ENCODE measurements at regions not wholly inside any gene's neighbourhood (a gene's known extent, or its start where the extent isn't known, plus 50 kb on each side); places are given as distances from the start of the nearest gene placed in this dataset.

DNA sequence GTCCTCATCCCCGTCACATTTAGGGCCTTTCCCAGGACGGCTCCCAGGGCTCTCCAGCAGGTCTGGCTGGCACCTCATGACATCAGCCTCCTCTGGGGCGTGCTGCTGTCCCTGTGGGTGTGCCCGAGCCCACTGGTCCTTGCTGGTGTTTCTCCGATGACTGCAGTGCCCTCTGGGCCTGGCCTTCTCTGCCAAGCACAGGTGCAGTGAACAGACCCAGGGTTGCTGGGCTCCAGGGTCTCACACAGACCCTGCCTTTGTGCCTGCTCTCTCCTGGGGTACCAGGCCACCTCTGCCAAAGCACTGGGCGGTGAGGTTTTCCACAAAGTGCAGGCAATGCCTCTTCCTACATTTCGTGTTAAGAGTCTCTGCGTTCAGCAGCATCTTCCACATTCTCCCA is 246.1 kb downstream of the ACKR3 start:
- H3K27me3 ChIP-seq (ENCODE audit: control insufficient read depth in 1 of 2, insufficient read depth in 2 of 2, low read length in 2 of 2), result no peaks in the 10 kb centered on the region
- no peak overlapping the region for H3K9ac ChIP-seq (ENCODE audit: low read length)
- no peaks in the 10 kb centered on the region for H3K36me3 ChIP-seq (ENCODE audit: insufficient read depth, low read length)
- H3K4me3 ChIP-seq (ENCODE audit: low read depth in 1 of 2, low read length in 2 of 2), result no peak overlapping the region
- H3K9me3 ChIP-seq (ENCODE audit: low read length), result no peaks in the 10 kb centered on the region
- H3K4me1 ChIP-seq (ENCODE audit: insufficient read depth, low read length), result no peaks in the 10 kb centered on the region
- H3K27ac ChIP-seq (ENCODE audit: low read depth, low read length), result no peak overlapping the region

DNA sequence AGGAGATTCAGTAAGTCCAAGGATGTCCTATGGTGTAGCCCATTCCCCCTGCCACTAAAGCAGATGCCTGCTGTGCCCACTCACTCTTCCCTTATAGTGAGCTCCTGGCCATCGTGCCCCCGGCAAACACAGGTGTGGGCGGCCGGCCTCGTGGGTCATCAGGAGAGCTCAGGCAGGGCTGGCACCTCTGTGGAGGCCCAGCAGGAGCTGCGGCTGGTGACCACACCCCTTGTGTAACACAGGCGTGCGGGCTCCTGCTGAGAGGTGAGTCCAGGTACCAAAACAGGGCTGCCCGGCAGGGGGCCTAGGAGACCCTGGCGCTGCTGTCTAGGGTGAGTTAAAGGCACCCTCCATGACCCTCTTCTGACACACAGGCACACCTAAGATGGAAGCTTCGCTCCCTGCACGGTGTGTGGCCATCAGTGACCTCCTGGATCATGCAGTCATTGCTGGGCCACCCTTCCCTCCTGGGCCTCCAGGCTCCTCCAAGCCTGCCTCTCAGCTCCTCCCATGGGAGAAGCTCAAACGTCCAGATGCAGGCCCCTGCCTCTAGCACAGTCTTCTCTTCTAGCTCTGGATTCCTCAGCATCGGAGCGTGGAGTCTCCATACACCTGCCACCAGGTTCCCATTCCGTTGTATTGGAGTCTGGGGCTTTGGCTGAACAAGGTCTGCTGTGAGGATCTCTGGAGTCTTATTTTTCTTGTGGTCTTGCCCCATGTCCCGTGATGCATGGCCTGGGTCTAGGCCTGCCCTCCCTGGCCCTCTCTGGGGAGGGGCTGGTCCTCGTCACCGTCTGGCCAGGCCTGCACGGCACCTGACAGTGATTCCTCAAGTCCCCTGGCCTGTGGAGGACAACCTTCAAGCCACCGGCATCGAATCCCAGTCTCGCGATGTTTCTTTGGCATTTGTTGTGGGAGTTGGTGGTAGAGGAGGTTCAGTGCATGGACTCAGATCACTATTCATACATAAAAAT is 246.9 kb downstream of the ACKR3 start:
- Histone ChIP-seq H3K4me1 (ENCODE audit: insufficient read depth, low read length) (no peaks in the 10 kb centered on the region), H3K9me3 (ENCODE audit: low read length) (no peaks in the 10 kb centered on the region), H3K4me3 (ENCODE audit: low read depth in 1 of 2, low read length in 2 of 2) (no peak overlapping the region), H3K9ac (ENCODE audit: low read length) (no peak overlapping the region), H3K27me3 (ENCODE audit: control insufficient read depth in 1 of 2, insufficient read depth in 2 of 2, low read length in 2 of 2) (no peaks in the 10 kb centered on the region), H3K36me3 (ENCODE audit: insufficient read depth, low read length) (no peaks in the 10 kb centered on the region), H3K27ac (ENCODE audit: low read depth, low read length) (no peak overlapping the region)

DNA sequence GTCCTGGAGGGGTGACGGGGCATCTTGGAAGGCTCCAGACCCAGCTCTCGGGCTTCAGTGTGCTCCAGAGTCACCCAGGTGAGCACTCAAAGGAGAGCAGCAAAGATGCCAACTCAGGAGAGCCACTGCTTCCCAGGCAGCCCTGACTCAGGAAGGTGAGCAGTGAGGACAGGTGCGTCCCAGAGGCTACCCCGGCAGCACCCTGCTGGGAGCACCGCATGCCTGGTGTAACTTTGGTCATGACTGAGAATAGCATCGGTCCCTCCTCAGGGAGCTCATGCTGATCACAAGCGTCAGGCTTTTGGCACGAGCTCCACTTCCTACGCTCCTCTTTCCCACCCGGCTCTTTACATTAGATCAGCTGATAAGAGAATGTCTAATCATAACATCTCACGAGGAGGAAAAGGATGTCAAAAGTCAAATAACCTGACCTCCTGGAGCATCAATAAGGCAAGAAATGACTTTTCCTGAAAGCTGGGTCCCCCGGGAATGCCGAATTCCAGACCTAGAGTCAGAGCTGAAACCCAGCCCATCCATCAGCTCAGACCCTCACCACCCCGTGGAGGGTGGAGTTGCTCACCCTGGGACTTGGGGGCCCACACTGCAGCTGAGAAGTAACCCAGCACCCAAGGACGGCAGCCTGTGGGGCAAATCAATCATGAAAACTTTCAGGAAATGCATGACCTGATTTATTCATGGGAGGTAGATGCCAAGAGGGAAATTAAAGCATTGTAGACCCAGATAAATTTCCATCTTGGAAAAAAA is 248.8 kb downstream of the ACKR3 start:
- Histone ChIP-seq H3K27me3 (ENCODE audit: control insufficient read depth in 1 of 2, insufficient read depth in 2 of 2, low read length in 2 of 2) (no peaks in the 10 kb centered on the region), H3K36me3 (ENCODE audit: insufficient read depth, low read length) (no peaks in the 10 kb centered on the region), H3K9ac (ENCODE audit: low read length) (no peak overlapping the region), H3K27ac (ENCODE audit: low read depth, low read length) (no peak overlapping the region), H3K9me3 (ENCODE audit: low read length) (no peaks in the 10 kb centered on the region), H3K4me1 (ENCODE audit: insufficient read depth, low read length) (no peaks in the 10 kb centered on the region), H3K4me3 (ENCODE audit: low read depth in 1 of 2, low read length in 2 of 2) (no peak overlapping the region)

DNA sequence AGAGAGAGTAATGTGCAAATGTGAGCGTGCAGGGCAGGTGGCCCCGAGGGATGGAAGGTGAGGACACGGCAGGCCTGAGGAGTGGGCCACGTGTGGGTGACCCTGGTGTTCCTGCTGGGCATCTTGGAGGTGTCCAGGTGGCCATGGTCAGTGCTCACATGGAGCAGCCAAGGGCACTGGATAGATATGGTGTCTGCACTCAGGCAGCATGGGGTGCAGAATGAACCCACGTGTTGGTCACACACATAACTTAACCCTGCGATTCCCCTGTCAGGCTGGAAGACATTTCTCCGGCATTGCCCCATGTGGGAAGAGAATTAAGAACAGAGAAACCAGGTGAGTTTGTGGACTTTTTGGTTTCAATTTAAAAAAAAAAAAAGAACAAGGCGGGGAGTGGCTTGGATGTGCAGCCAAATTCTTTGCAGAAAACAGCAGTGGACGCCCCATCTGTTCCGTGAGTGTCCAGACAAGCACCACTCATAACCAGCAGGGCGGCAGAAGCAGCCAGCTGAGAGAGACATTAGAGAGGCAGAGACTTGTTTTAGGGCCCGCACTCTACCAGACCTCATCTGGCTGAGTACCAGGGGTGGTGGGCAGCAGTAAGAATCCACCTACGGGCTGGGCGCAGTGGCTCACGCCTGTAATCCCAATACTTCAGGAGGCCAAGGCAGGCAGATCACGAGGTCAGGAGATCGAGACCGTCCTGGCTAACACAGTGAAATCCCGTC is 249.8 kb downstream of the ACKR3 start:
- no peaks in the 10 kb centered on the region for H3K9me3 ChIP-seq (ENCODE audit: low read length)
- H3K4me3 ChIP-seq (ENCODE audit: low read depth in 1 of 2, low read length in 2 of 2), result no peak overlapping the region
- no peaks in the 10 kb centered on the region for H3K36me3 ChIP-seq (ENCODE audit: insufficient read depth, low read length)
- H3K9ac ChIP-seq (ENCODE audit: low read length), result no peak overlapping the region
- no peak overlapping the region for H3K27ac ChIP-seq (ENCODE audit: low read depth, low read length)
- no peaks in the 10 kb centered on the region for H3K4me1 ChIP-seq (ENCODE audit: insufficient read depth, low read length)
- H3K27me3 ChIP-seq (ENCODE audit: control insufficient read depth in 1 of 2, insufficient read depth in 2 of 2, low read length in 2 of 2), result no peaks in the 10 kb centered on the region

DNA sequence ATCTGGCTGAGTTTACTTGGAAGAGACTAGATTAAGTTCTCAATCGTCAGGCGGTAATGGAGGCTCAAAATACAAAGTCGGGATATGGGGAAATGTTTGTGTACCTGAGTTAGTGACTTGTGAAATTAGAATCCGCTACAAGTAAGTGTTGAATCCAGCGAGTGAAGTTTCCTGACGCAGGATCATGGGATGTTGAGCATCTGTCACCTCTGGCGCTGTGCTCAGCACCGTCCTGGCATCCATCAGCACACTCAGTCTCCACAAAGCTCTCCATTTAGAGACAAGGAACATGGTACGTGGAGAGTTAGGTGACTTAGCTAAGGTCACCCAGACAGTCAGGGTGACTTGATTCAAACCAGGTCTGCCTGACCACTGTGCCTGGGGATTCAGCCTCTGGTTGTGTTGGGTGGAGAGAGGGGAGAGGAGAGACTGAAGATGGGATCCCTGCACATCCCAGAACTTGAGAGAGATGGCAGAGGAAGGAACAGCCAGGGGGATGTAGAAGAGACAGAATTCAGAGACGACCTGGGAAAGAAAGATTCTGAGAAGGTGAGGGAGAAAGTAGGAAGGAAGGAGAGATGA is 251.2 kb downstream of the ACKR3 start:
- Histone ChIP-seq H3K4me3 (ENCODE audit: low read depth in 1 of 2, low read length in 2 of 2) (no peak overlapping the region), H3K4me1 (ENCODE audit: insufficient read depth, low read length) (no peaks in the 10 kb centered on the region), H3K36me3 (ENCODE audit: insufficient read depth, low read length) (no peaks in the 10 kb centered on the region), H3K9ac (ENCODE audit: low read length) (no peak overlapping the region), H3K27me3 (ENCODE audit: control insufficient read depth in 1 of 2, insufficient read depth in 2 of 2, low read length in 2 of 2) (no peaks in the 10 kb centered on the region), H3K9me3 (ENCODE audit: low read length) (no peaks in the 10 kb centered on the region), H3K27ac (ENCODE audit: low read depth, low read length) (no peak overlapping the region)

- Histone ChIP-seq H3K4me1 (ENCODE audit: insufficient read depth, low read length) (no peaks in the 10 kb centered on the region), H3K27ac (ENCODE audit: low read depth, low read length) (no peak overlapping the region), H3K9ac (ENCODE audit: low read length) (no peak overlapping the region), H3K9me3 (ENCODE audit: low read length) (no peaks in the 10 kb centered on the region), H3K36me3 (ENCODE audit: insufficient read depth, low read length) (no peaks in the 10 kb centered on the region), H3K27me3 (ENCODE audit: control insufficient read depth in 1 of 2, insufficient read depth in 2 of 2, low read length in 2 of 2) (no peaks in the 10 kb centered on the region), H3K4me3 (ENCODE audit: low read depth in 1 of 2, low read length in 2 of 2) (no peak overlapping the region)
Measured at GRCh38 chr2:236823041-236823629, 253.5 kb downstream of the ACKR3 start.

- Histone ChIP-seq H3K27ac (ENCODE audit: low read depth, low read length) (no peak overlapping the region), H3K36me3 (ENCODE audit: insufficient read depth, low read length) (no peaks in the 10 kb centered on the region), H3K9me3 (ENCODE audit: low read length) (no peaks in the 10 kb centered on the region)
Measured at GRCh38 chr2:236823963-236824362, 254.3 kb downstream of the ACKR3 start.

DNA sequence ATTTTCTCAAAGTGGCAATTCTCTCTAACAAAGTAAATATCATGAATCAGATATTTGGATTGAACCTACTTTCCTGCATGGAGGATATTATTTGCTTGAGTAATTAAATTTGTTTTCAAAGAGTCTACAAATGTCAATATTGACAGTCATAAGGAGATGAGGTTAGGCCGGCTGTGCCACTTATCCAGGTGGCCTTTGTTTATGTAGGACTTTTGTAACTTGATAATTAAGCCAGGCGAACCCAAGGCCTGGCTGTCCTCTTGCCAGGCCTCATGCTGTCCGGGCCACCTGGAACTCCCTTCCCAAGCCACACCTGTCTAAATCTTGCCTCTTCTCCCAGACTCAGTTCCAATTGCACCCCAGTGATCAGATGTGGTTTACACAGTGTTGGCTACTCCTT is 255.2 kb downstream of the ACKR3 start:
- no peaks in the 10 kb centered on the region for H3K4me1 ChIP-seq (ENCODE audit: insufficient read depth, low read length)
- no peak overlapping the region for H3K9ac ChIP-seq (ENCODE audit: low read length)
- no peaks in the 10 kb centered on the region for H3K9me3 ChIP-seq (ENCODE audit: low read length)
- H3K27ac ChIP-seq (ENCODE audit: low read depth, low read length), result no peak overlapping the region
- H3K36me3 ChIP-seq (ENCODE audit: insufficient read depth, low read length), result no peaks in the 10 kb centered on the region
- no peak overlapping the region for H3K4me3 ChIP-seq (ENCODE audit: low read depth in 1 of 2, low read length in 2 of 2)
- no peaks in the 10 kb centered on the region for H3K27me3 ChIP-seq (ENCODE audit: control insufficient read depth in 1 of 2, insufficient read depth in 2 of 2, low read length in 2 of 2)

More at GRCh38 chr2:236823963-236824362, 254.3 kb downstream of the ACKR3 start:
- no peaks in the 10 kb centered on the region for H3K27me3 ChIP-seq (ENCODE audit: control insufficient read depth in 1 of 2, insufficient read depth in 2 of 2, low read length in 2 of 2)
- no peak overlapping the region for H3K4me3 ChIP-seq (ENCODE audit: low read depth in 1 of 2, low read length in 2 of 2)
- no peaks in the 10 kb centered on the region for H3K4me1 ChIP-seq (ENCODE audit: insufficient read depth, low read length)
- no peak overlapping the region for H3K9ac ChIP-seq (ENCODE audit: low read length)

DNA sequence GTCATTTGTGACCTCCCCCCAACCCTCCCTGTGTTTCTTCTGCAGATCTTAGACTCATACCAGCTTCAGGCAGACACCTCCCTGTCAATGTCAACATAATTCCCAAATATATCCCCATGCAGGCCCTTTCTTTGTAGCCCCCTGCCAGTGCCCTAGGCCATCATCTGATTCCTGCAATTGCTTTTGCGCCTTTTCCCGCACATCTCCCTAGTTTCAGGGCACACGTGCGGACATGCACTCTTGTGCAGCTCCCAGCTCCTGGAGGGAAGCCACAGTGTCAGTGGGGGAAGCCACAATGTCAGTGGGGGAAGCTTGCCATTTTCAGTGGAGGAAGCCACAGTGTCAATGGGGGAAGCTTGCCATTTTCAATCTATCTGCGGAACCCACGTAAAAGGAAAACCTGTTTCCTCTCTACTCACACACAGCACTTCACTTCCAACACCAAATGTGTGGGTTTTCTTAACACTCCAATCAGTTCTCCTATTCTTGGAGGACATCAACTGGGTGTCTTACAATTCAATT is 256.4 kb downstream of the ACKR3 start:
- Histone ChIP-seq H3K27me3 (ENCODE audit: control insufficient read depth in 1 of 2, insufficient read depth in 2 of 2, low read length in 2 of 2) (no peaks in the 10 kb centered on the region), H3K4me3 (ENCODE audit: low read depth in 1 of 2, low read length in 2 of 2) (no peak overlapping the region), H3K36me3 (ENCODE audit: insufficient read depth, low read length) (no peaks in the 10 kb centered on the region), H3K27ac (ENCODE audit: low read depth, low read length) (no peak overlapping the region), H3K9ac (ENCODE audit: low read length) (no peak overlapping the region), H3K9me3 (ENCODE audit: low read length) (no peaks in the 10 kb centered on the region), H3K4me1 (ENCODE audit: insufficient read depth, low read length) (no peaks in the 10 kb centered on the region)

DNA sequence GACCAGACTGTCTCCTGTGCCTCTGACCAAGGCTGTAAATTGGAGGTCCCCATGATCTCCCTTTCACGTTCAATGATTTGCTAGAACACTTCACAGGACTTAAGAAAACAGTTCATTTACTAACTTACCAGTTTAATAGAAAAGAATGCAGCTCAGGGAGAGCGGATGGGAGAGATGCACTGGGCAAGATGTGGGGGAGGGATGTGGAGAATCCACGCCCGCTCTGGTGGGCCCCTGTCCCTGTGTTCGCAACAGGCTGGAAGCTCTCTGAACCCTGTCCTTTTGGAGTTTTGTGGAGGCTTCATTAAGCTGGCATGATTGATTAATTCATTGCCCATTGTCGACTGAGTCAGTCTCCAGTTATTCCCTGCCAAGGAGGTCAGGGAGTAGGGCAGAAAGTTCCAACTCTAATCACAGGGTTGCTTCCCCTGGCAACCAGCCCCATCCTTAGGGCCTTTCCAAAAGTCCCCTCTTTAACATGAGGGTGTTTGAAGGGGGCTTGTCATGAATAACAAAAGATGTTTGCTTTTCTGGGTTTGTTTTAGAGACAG is 257.1 kb downstream of the ACKR3 start:
- Histone ChIP-seq H3K36me3 (ENCODE audit: insufficient read depth, low read length) (no peaks in the 10 kb centered on the region), H3K9me3 (ENCODE audit: low read length) (no peaks in the 10 kb centered on the region), H3K4me3 (ENCODE audit: low read depth in 1 of 2, low read length in 2 of 2) (no peak overlapping the region), H3K9ac (ENCODE audit: low read length) (no peak overlapping the region), H3K27ac (ENCODE audit: low read depth, low read length) (no peak overlapping the region), H3K4me1 (ENCODE audit: insufficient read depth, low read length) (no peaks in the 10 kb centered on the region), H3K27me3 (ENCODE audit: control insufficient read depth in 1 of 2, insufficient read depth in 2 of 2, low read length in 2 of 2) (no peaks in the 10 kb centered on the region)

Data from muscle layer of colon (tissue), 2 donors.